Neuron (in vitro differentiated cells): ENCODE measurements at regions not wholly inside any gene's neighbourhood (a gene's known extent, or its start where the extent isn't known, plus 50 kb on each side); places are given as distances from the start of the nearest gene placed in this dataset.
"Not testable (repeated sequence)": the region's sequence is repeated elsewhere in the genome, so short reads cannot be mapped to it uniquely, and the experiment has no call there.

Experiments
- H2AFZ ChIP-seq: one replicate; pipeline ENCODE4 v1.6.1; 2013; ENCODE audit warnings: low read depth, mild to moderate bottlenecking, inconsistent platforms, low read length, moderate library complexity
- H3K27me3 ChIP-seq: one replicate; pipeline ENCODE4 v1.6.1; 2013; ENCODE audit warnings: low read length; ENCODE audit not compliant: insufficient read depth
- H3K36me3 ChIP-seq: one replicate; pipeline ENCODE4 v1.6.1; 2013; ENCODE audit warnings: low read length; ENCODE audit not compliant: insufficient read depth
- H3K4me1 ChIP-seq: one replicate; pipeline ENCODE4 v1.6.1; 2013; ENCODE audit warnings: low read length; ENCODE audit not compliant: insufficient read depth
- H3K4me3 ChIP-seq: 2 replicates; pipeline ENCODE4 v1.5.1; 2013; ENCODE audit warnings: mild to moderate bottlenecking, low read length, moderate library complexity
- H3K9me3 ChIP-seq: one replicate; pipeline ENCODE4 v1.6.1; 2013; ENCODE audit warnings: low read length

GRCh38 chr10:77740396-77740795, 102.8 kb upstream of the KCNMA1 start:
- not testable (repeated sequence) for H3K27me3 ChIP-seq, H3K4me1 ChIP-seq, H3K4me3 ChIP-seq, H3K36me3 ChIP-seq, H2AFZ ChIP-seq, H3K9me3 ChIP-seq

GRCh38 chr10:77738496-77739158, 101.0 kb upstream of the KCNMA1 start:
- H3K9me3 ChIP-seq = no peaks in the 10 kb centered on the region

GRCh38 chr10:77737608-77738007, 100.0 kb upstream of the KCNMA1 start:
- no peaks in the 10 kb centered on the region for H3K27me3 ChIP-seq
- H2AFZ ChIP-seq = no peak overlapping the region
- no peaks in the 10 kb centered on the region for H3K4me1 ChIP-seq
- H3K9me3 ChIP-seq = no peaks in the 10 kb centered on the region
- no peak overlapping the region for H3K4me3 ChIP-seq
- H3K36me3 ChIP-seq = no peaks in the 10 kb centered on the region

More at GRCh38 chr10:77738496-77739158, 101.0 kb upstream of the KCNMA1 start:
- H3K27me3 ChIP-seq = no peaks in the 10 kb centered on the region
- no peaks in the 10 kb centered on the region for H3K4me1 ChIP-seq
- no peak overlapping the region for H3K4me3 ChIP-seq
- H2AFZ ChIP-seq = no peak overlapping the region
- H3K36me3 ChIP-seq = no peaks in the 10 kb centered on the region

- not testable (repeated sequence) for H3K9me3 ChIP-seq, H3K4me1 ChIP-seq, H3K36me3 ChIP-seq, H3K27me3 ChIP-seq, H2AFZ ChIP-seq, H3K4me3 ChIP-seq
Measured at GRCh38 chr10:77735136-77735535, 97.5 kb upstream of the KCNMA1 start.

- H3K9me3 ChIP-seq = no peaks in the 10 kb centered on the region
- H3K27me3 ChIP-seq = no peaks in the 10 kb centered on the region
- no peaks in the 10 kb centered on the region for H3K36me3 ChIP-seq
- H3K4me1 ChIP-seq = no peaks in the 10 kb centered on the region
- no peak overlapping the region for H2AFZ ChIP-seq
- no peak overlapping the region for H3K4me3 ChIP-seq
Measured at GRCh38 chr10:77732213-77733003, 94.8 kb upstream of the KCNMA1 start.

- Histone ChIP-seq H3K36me3 (no peaks in the 10 kb centered on the region), H3K9me3 (no peaks in the 10 kb centered on the region), H3K4me1 (no peaks in the 10 kb centered on the region), H2AFZ (no peak overlapping the region), H3K27me3 (no peaks in the 10 kb centered on the region), H3K4me3 (no peak overlapping the region)
Measured at GRCh38 chr10:77727481-77727880, 89.9 kb upstream of the KCNMA1 start.

GRCh38 chr10:77726732-77727131, 89.1 kb upstream of the KCNMA1 start:
- Histone ChIP-seq H3K36me3 (no peaks in the 10 kb centered on the region), H3K27me3 (no peaks in the 10 kb centered on the region), H3K9me3 (no peaks in the 10 kb centered on the region), H3K4me1 (no peaks in the 10 kb centered on the region), H3K4me3 (no peak overlapping the region), H2AFZ (no peak overlapping the region)

GRCh38 chr10:77726301-77726700, 88.7 kb upstream of the KCNMA1 start:
- no peaks in the 10 kb centered on the region for H3K9me3 ChIP-seq
- no peak overlapping the region for H3K4me3 ChIP-seq
- no peak overlapping the region for H2AFZ ChIP-seq
- no peaks in the 10 kb centered on the region for H3K36me3 ChIP-seq
- no peaks in the 10 kb centered on the region for H3K27me3 ChIP-seq
- no peaks in the 10 kb centered on the region for H3K4me1 ChIP-seq

GRCh38 chr10:77724820-77725219, 87.2 kb upstream of the KCNMA1 start:
- no peaks in the 10 kb centered on the region for H3K4me1 ChIP-seq
- no peaks in the 10 kb centered on the region for H3K9me3 ChIP-seq
- H3K4me3 ChIP-seq = no peak overlapping the region
- H3K27me3 ChIP-seq = no peaks in the 10 kb centered on the region
- H2AFZ ChIP-seq = no peak overlapping the region
- no peaks in the 10 kb centered on the region for H3K36me3 ChIP-seq

GRCh38 chr10:77723376-77723775, 85.8 kb upstream of the KCNMA1 start:
- no peak overlapping the region for H3K4me3 ChIP-seq
- no peaks in the 10 kb centered on the region for H3K36me3 ChIP-seq
- no peaks in the 10 kb centered on the region for H3K9me3 ChIP-seq
- no peaks in the 10 kb centered on the region for H3K4me1 ChIP-seq
- no peak overlapping the region for H2AFZ ChIP-seq
- H3K27me3 ChIP-seq = no peaks in the 10 kb centered on the region

- H3K9me3 ChIP-seq, H3K27me3 ChIP-seq, H3K36me3 ChIP-seq, H3K4me3 ChIP-seq, H2AFZ ChIP-seq, H3K4me1 ChIP-seq: not testable (repeated sequence)
Measured at GRCh38 chr10:77722956-77723355, 85.3 kb upstream of the KCNMA1 start.

- Histone ChIP-seq H3K36me3 (no peaks in the 10 kb centered on the region), H3K27me3 (no peaks in the 10 kb centered on the region), H3K4me1 (peaks cover 3% of the 10 kb centered on the region), H2AFZ (no peak overlapping the region), H3K4me3 (no peak overlapping the region), H3K9me3 (no peaks in the 10 kb centered on the region)
Measured at GRCh38 chr10:77721815-77722214, 84.2 kb upstream of the KCNMA1 start.

GRCh38 chr10:77718957-77719356, 81.3 kb upstream of the KCNMA1 start:
- Histone ChIP-seq H3K27me3 (peaks cover 4% of the 10 kb centered on the region), H3K4me1 (peaks cover 12% of the 10 kb centered on the region), H3K4me3 (no peak overlapping the region), H3K36me3 (no peaks in the 10 kb centered on the region), H3K9me3 (no peaks in the 10 kb centered on the region), H2AFZ (no peak overlapping the region)

- H3K4me1 ChIP-seq = peaks cover 12% of the 10 kb centered on the region
- H3K36me3 ChIP-seq, H3K9me3 ChIP-seq: not testable (repeated sequence)
Measured at GRCh38 chr10:77718312-77718711, 80.7 kb upstream of the KCNMA1 start.

More at GRCh38 chr10:77718312-77718711, 80.7 kb upstream of the KCNMA1 start:
- H3K4me3 ChIP-seq, H2AFZ ChIP-seq, H3K27me3 ChIP-seq: not testable (repeated sequence)
